Epithelial cell of prostate (primary cell): ENCODE measurements at regions not wholly inside any gene's neighbourhood (a gene's known extent, or its start where the extent isn't known, plus 50 kb on each side); places are given as distances from the start of the nearest gene placed in this dataset.

Source experiments
- DNase-seq: peaks from one replicate; pipeline ENCODE4 v3.0.0-alpha.2; 2011; ENCODE audit warnings: low read depth, low spot score
- H3K27ac ChIP-seq: fragments of 450-650 bp; 2 replicates; pipeline ENCODE4 v1.5.1; 2017; ENCODE audit warnings: mild to moderate bottlenecking

GRCh38 chr12:67452119-67452805 lies 183.1 kb downstream of the CAND1 start:
- DNase-seq: no peak

GRCh38 chr12:67453191-67453590 lies 184.0 kb downstream of the CAND1 start:
- no peak for DNase-seq
- no peak overlapping the region for H3K27ac ChIP-seq

More at GRCh38 chr12:67452119-67452805, 183.1 kb downstream of the CAND1 start:
- H3K27ac ChIP-seq: no peak overlapping the region

GRCh38 chr12:67455236-67455635 lies 186.1 kb downstream of the CAND1 start:
- no peak overlapping the region for H3K27ac ChIP-seq
- no peak for DNase-seq

- no peak for DNase-seq
- H3K27ac ChIP-seq: no peak overlapping the region
Measured at GRCh38 chr12:67456431-67456901, 187.3 kb downstream of the CAND1 start.

GRCh38 chr12:67457136-67457535 lies 188.0 kb downstream of the CAND1 start:
- H3K27ac ChIP-seq: no peak overlapping the region
- no peak for DNase-seq

GRCh38 chr12:67457778-67458665 lies 188.9 kb downstream of the CAND1 start:
- no peak overlapping the region for H3K27ac ChIP-seq
- DNase-seq: no peak

GRCh38 chr12:67459173-67459572 lies 189.4 kb upstream of the DYRK2 start:
- no peak for DNase-seq

GRCh38 chr12:67459578-67459977 lies 189.0 kb upstream of the DYRK2 start:
- no peak overlapping the region for H3K27ac ChIP-seq
- no peak for DNase-seq

More at GRCh38 chr12:67459173-67459572, 189.4 kb upstream of the DYRK2 start:
- no peak overlapping the region for H3K27ac ChIP-seq

GRCh38 chr12:67460388-67460787 lies 188.2 kb upstream of the DYRK2 start:
- no peak for DNase-seq
- H3K27ac ChIP-seq: no peak overlapping the region

- no peak for DNase-seq
- H3K27ac ChIP-seq: no peak overlapping the region
Measured at GRCh38 chr12:67468549-67469245, 179.8 kb upstream of the DYRK2 start.

- DNase-seq: no peak
- H3K27ac ChIP-seq: no peak overlapping the region
Measured at GRCh38 chr12:67469666-67470065, 178.9 kb upstream of the DYRK2 start.

- DNase-seq: no peak
- H3K27ac ChIP-seq: no peak overlapping the region
Measured at GRCh38 chr12:67471810-67472209, 176.7 kb upstream of the DYRK2 start.

- H3K27ac ChIP-seq: no peak overlapping the region
- DNase-seq: no peak
Measured at GRCh38 chr12:67472539-67472938, 176.0 kb upstream of the DYRK2 start.

- no peak overlapping the region for H3K27ac ChIP-seq
Measured at GRCh38 chr12:67474934-67475620, 173.5 kb upstream of the DYRK2 start.

GRCh38 chr12:67475725-67476124 lies 172.8 kb upstream of the DYRK2 start:
- no peak for DNase-seq
- H3K27ac ChIP-seq: no peak overlapping the region

More at GRCh38 chr12:67474934-67475620, 173.5 kb upstream of the DYRK2 start:
- DNase-seq: no peak

GRCh38 chr12:67477681-67478265 lies 170.8 kb upstream of the DYRK2 start:
- no peak overlapping the region for H3K27ac ChIP-seq
- DNase-seq: no peak

GRCh38 chr12:67482751-67483661 lies 165.5 kb upstream of the DYRK2 start:
- H3K27ac ChIP-seq: peak overlapping the region; percentile 53
- DNase-seq: peak; percentile 33

GRCh38 chr12:67483871-67484554 lies 164.5 kb upstream of the DYRK2 start:
- peak overlapping the region; percentile 53 for H3K27ac ChIP-seq
- DNase-seq: peak; percentile 73
